Hindlimb muscle (tissue), 1 donor: ENCODE measurements at regions not wholly inside any gene's neighbourhood (a gene's known extent, or its start where the extent isn't known, plus 50 kb on each side); places are given as distances from the start of the nearest gene placed in this dataset.
"Not testable (repeated sequence)": the region's sequence is repeated elsewhere in the genome, so short reads cannot be mapped to it uniquely, and the experiment has no call there.

ENCODE experiments used
- DNase-seq: peaks from one replicate; pipeline ENCODE4 v3.0.0-alpha.2; 2013

DNA sequence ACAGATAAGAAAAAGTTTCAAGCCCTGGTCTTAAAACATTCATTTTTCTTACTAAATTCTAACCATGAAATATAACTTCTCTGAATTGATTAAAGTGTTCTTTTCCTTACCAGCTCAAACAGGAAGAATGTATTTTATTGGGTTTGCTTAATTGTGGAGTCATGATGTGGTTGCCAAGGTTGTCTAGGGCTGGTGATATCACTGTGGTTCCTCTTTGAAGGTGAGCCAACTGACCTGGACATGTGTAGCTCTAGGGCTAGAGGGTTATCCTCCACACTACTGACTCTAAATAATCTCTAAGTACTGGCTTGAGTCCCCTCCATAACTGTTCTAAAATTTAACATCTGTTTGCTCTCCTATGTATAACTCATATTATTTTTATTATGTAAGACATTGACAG lies 529.6 kb downstream of the PIK3C3 start:
- DNase-seq, result no peak

DNA sequence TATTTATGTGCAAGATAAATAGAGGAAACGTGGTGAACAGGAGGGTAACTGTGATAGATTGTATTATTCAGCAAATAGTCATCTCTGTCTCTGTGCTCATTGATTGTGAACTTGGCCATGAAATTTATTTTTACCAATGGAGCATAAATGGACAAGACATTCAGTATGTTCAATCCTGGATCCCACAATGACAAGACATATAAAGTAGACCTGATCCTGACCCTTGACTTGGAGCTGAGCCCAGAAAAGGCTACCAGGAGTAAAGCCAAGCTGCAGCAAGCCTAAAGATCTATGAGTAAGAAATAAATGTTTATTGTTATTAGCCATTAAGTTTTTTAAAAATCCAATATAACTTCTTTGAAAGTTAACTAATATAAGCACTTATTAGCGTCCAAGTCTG lies 531.2 kb downstream of the PIK3C3 start:
- DNase-seq, result no peak

DNA sequence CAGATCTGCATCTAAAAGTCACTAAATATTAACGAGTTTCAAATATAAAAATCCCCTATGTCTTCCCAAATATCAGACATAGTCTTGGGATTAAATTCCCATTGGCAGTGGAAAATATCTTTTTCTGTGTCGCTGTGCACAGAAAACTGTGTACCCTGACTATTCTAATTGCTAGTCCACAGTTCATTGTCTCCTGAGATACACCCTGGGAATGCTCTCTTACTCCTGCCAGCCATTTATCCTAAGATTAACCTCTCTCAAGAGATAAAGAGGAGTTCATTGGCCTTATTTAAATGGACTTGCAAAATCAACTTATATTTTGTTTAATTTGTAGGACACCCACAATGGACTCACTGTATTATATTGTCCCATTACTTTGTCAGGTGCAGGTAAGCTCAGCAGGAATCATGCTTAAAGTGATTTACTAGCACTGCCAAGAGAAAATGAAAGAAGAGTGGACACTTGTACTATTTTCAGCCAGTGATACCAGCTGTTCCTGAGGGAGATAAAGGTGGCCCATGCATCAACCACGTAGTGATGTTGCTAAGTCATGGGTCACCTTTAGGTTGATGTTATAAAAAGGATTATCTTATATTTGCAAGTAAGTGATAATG lies 553.8 kb downstream of the PIK3C3 start:
- DNase-seq, result no peak

DNA sequence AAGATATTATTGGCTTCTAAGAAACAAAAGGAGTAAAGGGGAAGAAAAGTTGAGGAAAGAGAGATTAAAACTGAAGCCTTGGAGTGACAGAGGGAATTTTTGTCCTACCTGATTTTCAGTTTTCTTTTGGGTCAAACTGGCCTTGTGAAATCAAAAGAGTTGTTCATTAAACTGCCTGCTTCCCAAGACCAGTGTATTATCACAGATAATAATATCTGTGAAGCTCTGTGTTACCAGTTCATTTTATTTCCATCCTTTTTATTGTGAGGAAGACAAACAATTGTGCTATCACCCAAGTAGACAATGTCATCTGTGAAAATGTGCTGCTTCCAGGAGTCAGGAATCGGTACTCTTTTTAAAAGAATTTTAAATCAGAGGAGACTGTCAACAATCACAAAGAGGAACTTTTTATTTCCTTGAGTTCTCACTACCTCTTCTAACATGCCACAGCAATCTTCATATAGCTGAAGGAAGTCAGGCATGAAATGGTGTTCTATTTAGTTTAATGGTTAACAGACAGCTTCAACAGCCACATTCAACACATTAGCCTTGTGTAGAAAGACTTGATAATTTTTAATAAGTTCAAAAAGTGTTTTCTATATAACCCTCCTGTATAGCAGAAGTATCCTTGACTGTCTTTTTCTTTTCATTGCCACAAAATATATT lies 554.8 kb downstream of the PIK3C3 start:
- no peak for DNase-seq

DNA sequence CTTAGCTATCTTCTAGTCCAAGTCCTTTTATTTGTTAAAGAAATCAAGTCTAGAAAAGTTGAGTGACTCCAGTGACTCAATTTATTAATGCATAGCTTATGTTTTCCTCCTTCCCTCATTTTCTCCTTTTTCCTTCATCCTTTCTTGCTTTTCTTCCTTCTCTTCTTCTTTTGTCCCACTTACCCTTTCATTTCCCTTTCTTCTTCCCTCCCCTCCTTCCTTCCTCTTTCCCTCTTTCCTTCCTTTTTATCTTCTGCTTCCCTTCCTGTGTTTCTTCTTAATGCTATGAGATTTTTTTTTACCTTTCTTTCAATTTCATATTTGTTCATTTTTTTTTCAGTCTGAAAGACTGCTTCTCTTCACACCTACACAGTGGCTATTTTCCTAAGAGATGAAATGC lies 555.5 kb downstream of the PIK3C3 start:
- DNase-seq, result no peak

DNA sequence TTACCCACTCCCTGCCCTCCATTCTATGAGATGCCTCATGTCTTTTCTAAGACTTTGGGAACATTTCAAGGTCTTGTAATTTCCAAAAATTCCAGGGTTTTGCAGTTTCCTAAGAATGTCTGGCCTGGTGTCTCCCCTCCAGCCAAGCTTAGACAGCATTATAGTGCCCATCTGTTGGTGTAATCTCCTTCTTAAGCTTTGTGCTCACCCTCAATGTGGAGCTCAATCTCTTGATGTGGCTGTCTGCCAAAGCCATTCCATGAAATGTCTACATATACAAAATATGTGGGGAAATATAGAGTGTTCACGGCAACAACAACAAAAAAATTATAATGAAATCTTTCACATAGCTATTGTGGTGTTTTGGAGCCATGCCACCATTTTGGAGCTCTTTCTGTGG lies 558.4 kb downstream of the PIK3C3 start:
- no peak for DNase-seq

DNA sequence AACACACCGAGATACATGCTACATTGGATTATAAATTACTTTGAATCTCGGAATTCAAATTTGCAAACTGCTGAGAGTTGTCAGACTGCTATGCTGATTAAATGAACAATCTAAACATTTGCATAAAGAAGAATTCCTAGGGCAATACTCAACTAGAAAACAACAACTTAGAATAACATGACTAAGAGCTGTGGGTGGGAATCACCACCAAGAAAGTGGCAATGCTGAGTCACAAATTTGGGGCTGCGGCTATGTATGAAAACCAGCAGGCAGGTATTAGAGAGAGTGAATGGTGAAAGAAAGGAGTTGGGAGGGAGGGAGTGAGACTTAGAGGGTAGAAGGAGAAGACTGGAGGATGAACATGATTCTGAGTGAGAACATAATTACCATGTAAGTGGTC lies 559.5 kb downstream of the PIK3C3 start:
- DNase-seq, result no peak

DNA sequence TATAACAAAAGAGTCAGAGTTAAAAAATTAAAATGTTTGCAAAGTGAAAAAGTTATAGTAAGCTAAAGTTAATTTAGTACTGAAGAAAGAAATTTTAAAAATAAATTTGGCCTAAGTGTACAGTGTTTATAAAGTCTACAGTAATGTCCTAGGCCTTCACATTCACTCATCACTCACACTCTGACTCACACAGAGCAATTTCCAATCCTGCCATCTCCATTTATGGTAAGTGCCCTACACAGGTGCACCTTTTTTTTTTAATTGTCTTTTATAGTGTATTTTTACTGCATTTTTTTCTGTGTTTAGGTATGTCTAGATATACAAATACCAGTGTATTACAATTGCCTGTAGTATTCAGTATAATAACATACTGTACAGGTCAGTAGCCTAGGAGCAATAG lies 562.9 kb downstream of the PIK3C3 start:
- no peak for DNase-seq

DNA sequence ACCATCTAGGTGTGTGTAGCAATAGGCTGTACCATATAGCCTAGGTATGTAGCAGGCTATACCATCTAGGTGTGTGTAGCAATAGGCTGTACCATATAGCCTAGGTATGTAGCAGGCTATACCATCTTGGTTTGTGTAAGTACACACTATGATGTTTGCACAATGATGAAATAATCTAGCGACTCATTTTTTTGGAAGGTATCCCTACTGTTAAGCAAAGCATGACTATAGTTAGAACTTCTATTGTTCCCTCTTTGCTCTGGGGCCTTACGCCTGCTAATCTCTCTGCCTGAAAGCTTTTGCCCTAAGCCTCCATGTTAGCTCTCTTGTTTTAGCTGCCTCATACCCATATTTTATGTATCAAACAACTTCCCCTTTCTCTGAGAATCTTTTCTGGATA lies 563.3 kb downstream of the PIK3C3 start:
- not testable (repeated sequence) for DNase-seq

DNA sequence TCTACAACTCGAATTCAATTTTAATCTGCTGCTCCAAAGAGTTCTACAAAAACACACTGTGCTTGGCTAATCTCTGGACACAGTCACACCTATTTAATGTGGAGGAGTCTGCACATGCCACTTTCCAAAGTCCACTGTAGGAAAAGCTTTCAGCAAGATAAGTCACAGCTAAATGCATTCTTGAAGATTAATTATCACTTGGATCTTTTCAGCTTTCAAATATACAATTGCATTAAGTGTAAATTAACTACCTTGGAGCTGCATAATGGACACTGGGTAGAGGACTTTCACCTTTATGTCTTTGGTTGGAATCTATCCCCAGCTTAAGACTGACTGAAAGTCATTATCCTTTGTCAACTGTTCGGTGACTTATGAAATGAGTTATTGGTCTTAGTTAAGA lies 565.1 kb downstream of the PIK3C3 start:
- DNase-seq, result no peak

DNA sequence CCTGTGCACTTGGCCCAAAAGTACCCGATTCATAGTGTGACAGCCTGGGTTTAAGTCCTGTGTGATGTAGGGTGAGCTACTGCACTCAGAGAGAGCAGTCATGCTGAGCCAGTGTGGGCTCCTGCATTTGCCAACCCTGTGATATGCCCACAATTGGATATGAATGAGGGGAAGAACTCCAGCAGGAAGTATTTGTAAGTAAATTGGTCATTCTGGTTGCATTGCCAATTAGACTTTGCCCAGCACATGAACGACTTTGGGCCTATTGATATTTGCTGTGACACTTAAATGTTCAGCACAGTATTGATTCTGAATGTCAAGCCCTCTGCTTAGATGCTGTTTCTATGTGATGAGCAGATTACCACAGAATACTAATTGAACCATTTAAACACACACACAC lies 570.9 kb downstream of the PIK3C3 start:
- DNase-seq, result no peak

DNA sequence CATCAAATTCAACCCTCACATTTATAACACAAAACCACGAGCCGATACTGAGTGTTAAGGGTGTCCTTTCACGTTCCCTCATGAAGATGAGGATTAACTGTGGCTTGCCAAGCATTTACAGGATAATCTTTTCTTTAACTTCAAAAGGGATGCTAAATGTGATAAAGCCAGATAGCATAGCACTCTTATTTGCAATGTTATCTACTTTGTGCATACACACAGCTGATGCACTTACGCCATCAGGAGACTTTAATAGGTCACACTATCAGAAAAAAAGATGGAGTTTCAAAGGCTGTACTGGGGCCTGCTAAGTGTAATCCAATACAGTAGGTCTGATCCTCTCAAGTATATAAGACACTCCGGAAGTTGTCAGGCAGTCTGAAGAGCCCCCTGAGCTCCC lies 572.7 kb downstream of the PIK3C3 start:
- no peak for DNase-seq

DNA sequence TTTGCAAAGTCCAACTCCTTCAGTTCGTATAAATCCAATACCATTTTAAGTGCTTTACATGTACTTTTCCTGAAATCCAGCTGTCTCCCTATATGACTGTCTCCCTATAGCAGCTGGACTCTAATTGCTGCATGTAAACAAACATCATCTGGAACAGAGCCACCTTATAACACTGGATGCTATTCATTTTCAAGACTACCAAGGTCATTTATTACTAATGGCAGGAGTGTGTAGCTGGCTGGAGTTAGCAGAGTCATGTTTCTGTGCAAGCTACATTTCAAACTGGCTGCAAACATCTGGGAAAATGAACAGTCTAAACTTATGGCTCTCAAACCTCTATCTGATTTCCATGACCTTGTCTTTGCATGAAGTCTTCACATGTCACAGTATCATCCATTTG lies 575.2 kb downstream of the PIK3C3 start:
- DNase-seq, result peak; percentile 11

DNA sequence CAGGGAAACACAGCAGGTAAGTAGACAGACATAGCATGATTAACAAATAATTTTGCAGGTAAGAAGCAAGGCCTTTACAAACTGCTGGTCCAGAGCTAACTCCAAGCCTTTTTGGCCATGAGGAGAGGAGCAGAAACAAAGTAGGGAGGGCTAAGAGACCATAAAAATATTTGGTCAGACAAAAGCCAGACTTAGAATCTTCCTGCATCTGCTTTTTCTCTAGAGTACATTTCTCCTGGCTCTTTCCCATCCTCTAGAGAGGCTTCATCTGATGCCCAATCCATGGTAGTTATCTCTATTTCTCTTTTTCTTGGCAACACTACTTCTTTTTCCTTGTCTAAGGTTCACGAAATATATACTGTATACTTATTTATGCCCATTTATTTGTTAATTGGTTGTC lies 577.1 kb downstream of the PIK3C3 start:
- DNase-seq, result no peak

DNA sequence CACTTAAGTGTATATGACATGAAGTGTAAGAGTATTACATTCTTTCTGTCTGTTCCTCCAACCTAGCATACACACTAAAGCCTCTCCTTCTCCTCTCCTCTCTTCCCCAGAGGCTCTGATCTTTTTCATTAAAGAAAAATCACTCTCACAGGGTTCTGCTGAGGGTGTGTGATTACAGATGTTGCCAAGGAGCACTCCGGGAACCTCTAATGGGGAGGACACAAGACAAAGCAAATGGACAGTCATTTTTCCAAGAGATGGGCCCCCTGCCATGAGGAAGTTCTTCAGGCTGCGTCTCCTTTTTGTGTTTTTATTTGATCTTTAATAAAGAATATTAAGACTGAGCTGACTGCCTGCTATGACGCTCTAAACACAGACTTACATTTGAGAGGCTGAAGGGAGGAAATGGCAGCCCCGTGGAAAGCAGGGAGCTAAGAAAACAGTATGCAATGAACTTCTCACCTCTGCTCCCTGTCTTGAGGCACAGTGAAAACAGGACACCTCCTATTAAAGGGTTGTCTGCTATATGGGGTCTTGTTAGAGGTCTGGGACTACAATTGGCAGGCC lies 578.1 kb downstream of the PIK3C3 start:
- DNase-seq, result no peak

DNA sequence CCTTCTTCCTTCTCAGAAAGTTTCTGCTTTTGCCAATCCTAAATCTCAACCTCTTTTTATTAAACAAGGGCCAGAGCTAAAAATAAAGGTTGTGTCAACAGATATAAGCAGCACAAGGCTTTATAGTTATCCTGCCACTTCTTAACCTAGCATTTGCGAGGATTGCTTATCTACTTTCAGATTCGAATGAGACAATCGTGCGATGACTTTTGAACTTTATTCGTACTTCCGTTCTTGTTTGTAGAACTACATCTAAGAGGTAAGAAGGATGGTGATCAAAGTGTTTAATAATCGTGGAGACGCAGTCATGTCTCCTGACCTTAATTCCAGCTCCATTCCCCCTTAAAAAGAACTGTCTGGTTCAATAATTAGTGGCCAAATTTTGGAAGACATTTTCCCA lies 578.6 kb downstream of the PIK3C3 start:
- DNase-seq, result no peak

DNA sequence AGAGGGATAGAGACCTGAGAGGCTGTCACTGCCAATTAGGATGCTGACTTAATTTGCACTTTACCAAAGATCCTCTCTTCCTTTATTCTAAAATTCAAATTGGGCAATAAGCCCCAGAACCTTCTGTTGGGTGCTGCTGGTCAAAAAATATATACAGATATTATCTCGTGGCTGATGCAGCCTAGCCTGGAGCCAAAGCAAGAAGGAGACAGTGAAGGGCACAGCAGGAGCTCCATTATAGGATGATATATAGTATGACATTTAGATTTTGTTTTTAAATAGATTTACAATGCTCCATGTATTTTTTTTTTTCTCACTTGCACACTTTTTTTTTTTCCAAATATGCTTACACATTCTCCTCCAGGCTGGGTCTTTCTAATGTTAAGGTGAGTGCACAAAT lies 579.3 kb downstream of the PIK3C3 start:
- no peak for DNase-seq

DNA sequence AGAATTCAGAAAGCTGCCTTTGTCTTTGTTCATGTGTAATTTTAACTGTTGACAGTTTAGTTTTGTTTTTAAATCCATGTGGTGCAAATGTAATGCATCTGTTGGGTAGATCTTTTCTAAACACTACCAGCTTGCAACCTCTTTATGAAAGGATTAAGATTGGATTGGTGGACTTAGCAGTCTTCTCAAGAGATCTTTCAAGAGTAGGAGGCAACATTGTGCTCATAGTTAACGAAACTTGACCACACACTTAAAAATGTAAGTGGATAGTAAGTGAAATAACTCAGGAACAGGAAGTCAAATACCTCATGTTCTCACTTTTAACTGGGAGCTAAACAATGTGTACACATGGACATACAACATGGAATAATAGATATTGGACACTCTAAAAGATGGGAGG lies 579.0 kb downstream of the RIT2 start:
- no peak for DNase-seq

DNA sequence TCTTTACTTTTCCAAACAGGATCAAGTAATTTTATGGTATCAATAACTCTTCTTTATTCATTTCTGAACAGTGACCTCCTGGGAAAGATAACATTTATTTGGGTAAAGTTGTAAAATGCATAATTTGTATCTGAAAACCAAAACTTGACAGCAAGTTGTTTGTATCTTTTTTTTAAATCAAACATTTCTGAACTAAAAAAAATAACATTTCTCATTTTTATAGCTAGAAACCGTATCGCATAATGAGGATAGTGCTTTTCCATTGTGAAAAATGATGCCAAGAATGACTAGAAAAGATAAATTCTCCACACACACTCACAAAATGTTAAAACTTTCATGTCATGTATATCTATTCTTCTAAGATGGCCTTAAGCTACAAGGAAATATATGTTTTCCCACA lies 578.2 kb downstream of the RIT2 start:
- DNase-seq, result no peak

DNA sequence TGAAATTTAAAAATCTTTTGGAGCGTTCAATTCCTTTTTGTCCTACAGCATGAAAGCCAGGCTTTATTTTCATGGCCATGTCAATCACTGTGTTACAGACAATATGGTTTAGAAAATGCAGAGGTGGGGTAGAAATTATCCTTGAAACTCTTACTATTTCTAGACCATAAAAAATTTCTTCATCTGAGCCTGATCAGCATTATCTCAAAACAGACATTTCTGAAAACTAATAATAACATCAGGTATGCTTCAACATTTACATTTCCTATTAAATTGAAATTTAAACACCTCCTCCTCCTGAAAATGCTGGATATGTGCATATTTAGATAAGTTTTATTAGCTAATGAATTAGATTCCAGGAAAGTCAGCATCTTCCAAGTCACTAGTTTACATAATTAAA lies 570.6 kb downstream of the RIT2 start:
- no peak for DNase-seq

DNA sequence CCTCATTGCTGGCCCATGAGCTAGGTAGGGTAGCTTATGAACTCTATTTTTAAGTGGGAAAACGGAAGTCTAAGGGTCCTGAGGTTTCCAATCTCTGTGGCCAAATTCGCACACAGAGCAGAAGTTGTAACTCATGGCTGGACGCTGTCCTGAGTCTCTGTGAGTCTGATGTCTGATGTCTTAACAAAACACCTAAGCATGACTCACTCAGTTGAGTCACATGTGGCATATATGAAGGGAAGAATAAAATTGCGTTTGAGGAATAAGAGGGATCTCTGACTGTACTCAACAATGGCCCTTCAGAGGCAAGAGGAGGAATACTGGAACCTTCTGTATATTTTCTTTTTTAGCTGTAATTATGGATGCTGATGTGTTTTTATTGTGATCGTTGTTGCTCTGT lies 569.7 kb downstream of the RIT2 start:
- no peak for DNase-seq

DNA sequence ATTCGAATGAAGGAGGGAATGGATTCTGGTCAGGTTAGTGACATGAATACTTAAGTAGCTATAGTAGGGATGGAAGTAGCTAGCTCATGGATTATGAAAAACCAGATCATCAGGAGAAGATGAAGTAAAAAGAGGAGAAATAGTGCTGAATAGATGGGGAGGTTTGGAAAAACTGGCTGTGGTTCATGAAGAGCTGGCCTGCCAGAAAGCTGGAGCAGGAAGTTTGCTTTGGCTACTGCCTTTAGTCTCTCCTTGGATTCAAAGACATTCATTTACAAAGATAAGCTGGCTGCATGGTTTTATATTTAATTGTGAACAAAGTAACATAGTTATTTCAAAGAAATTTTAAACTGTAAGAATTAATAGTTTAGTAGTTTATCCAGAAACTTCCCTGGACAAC lies 567.0 kb downstream of the RIT2 start:
- DNase-seq, result no peak

DNA sequence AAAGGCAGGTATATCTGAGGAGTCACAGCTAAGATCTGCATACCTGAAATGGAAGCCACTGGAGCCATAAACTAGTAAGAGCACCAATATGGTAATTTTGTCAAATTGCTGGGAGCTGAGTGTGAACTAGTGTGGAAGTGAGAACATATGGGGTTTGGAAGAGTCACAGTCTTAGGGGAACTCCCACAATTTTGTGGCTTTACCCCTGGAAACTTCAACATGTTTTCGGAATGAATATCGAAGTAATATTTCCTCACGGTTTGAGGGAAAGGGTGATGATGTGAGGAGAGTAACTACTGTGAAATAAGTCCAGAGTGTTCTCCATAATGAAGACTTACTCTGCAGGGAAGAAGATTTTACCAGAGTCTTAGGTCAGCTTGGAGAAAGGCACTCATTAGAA lies 565.9 kb downstream of the RIT2 start:
- no peak for DNase-seq

DNA sequence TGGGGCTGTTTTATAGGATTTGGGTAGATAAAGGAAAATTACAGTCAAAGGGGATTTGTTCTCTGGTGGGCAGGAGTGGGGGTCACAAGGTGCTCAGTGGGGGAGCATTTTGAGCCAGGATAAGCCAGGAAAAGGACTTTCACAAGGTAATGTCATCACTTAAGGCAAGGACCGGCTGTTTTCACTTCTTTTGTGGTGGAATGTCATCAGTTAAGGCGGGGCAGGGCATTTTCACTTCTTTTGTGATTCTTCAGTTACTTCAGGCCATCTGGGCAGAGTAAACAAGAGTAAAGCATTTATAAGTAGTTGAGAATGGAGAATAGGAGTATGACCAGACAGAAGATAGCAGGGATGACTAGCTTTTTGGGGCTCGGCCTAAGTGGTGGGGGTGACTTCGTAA lies 562.9 kb downstream of the RIT2 start:
- not testable (repeated sequence) for DNase-seq
